NT2/D1 (cell line): ENCODE measurements at regions not wholly inside any gene's neighbourhood (a gene's known extent, or its start where the extent isn't known, plus 50 kb on each side); places are given as distances from the start of the nearest gene placed in this dataset.
A peak's percentile ranks its signal among the peaks of the same experiment; 100 is the strongest.

Experiments used
- DNase-seq: peaks from one replicate; pipeline ENCODE4 v3.0.0-alpha.2; 2011; ENCODE audit warnings: low read depth, low spot score
- H3K27me3 ChIP-seq: 2 replicates; pipeline ENCODE4 v1.6.0; 2011; ENCODE audit warnings: mild to moderate bottlenecking; ENCODE audit not compliant: insufficient read length, insufficient read depth
- H3K36me3 ChIP-seq: 2 replicates; pipeline ENCODE4 v1.6.1; 2011; ENCODE audit warnings: mild to moderate bottlenecking, low read length, mixed read lengths; ENCODE audit not compliant: insufficient read depth, insufficient read length
- H3K4me1 ChIP-seq: 2 replicates; pipeline ENCODE4 v1.5.1; 2011; ENCODE audit not compliant: insufficient read depth, insufficient read length
- H3K4me3 ChIP-seq: 2 replicates; pipeline ENCODE4 v1.5.1; 2011; ENCODE audit warnings: low read depth; ENCODE audit not compliant: insufficient read length
- H3K9ac ChIP-seq: 2 replicates; pipeline ENCODE4 v1.6.0; 2011; ENCODE audit warnings: low read depth; ENCODE audit not compliant: insufficient read length
- H3K9me3 ChIP-seq: 2 replicates; pipeline ENCODE4 v1.5.1; 2011; ENCODE audit warnings: mild to moderate bottlenecking, low read length; ENCODE audit not compliant: insufficient read depth
- SUZ12 ChIP-seq: IDR thresholded peaks from 2 replicates; pipeline ENCODE4 v1.6.1; 2011; ENCODE audit not compliant: insufficient read length, insufficient read depth; ENCODE audit errors: extremely low read depth
- YY1 ChIP-seq: IDR thresholded peaks from 2 replicates; pipeline ENCODE4 v1.6.1; 2011; ENCODE audit not compliant: insufficient read length, insufficient read depth
- ZNF274 ChIP-seq: IDR thresholded peaks from 2 replicates; pipeline ENCODE4 v1.6.1; 2011; ENCODE audit warnings: mild to moderate bottlenecking, low read depth, low read length

GRCh38 chr12:127381043-127381668 is 885.8 kb upstream of the TMEM132C start:
- peak; percentile 52 for DNase-seq
- no peak for TF ChIP-seq YY1
- TF ChIP-seq ZNF274 = no peak
- TF ChIP-seq SUZ12 = no peak
- Histone ChIP-seq H3K4me1 (no peaks in the 10 kb centered on the region), H3K4me3 (no peak overlapping the region), H3K27me3 (peaks cover 10% of the 10 kb centered on the region), H3K36me3 (no peaks in the 10 kb centered on the region), H3K9ac (peak overlapping the region; percentile 32), H3K9me3 (no peaks in the 10 kb centered on the region)

- no peaks in the 10 kb centered on the region for H3K36me3 ChIP-seq
- H3K9me3 ChIP-seq = no peaks in the 10 kb centered on the region
- H3K27me3 ChIP-seq = peaks cover 10% of the 10 kb centered on the region
- TF ChIP-seq YY1 (no peak), SUZ12 (no peak), ZNF274 (no peak)
- H3K4me3 ChIP-seq = no peak overlapping the region
- H3K9ac ChIP-seq = no peak overlapping the region
- no peak for DNase-seq
- no peaks in the 10 kb centered on the region for H3K4me1 ChIP-seq
Measured at GRCh38 chr12:127381681-127382080, 885.3 kb upstream of the TMEM132C start.

- Histone ChIP-seq H3K36me3 (no peaks in the 10 kb centered on the region), H3K27me3 (peaks cover 10% of the 10 kb centered on the region), H3K4me1 (no peaks in the 10 kb centered on the region), H3K4me3 (no peak overlapping the region), H3K9ac (no peak overlapping the region), H3K9me3 (no peaks in the 10 kb centered on the region)
- no peak for TF ChIP-seq YY1
- TF ChIP-seq SUZ12 = no peak
- no peak for TF ChIP-seq ZNF274
- DNase-seq = no peak
Measured at GRCh38 chr12:127383281-127383680, 883.7 kb upstream of the TMEM132C start.

DNA sequence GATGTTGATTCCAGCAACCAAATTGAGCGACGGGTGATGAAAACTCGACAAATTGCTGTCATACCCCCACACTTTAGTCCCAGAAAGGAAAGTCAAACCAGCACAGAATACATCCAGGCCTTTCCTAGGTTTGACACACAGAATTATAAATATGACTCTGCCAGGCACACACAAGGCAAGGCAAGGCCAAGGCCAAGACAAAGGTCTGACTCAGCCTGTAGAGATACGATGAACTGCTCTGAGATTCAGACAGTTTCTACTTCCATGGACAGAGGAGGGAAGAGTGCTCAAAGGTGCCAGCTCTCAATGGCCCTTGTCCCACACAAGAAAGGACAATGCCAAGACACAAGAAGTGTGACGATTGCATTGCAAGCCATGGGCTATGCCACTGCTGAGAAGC is 880.2 kb upstream of the TMEM132C start:
- Histone ChIP-seq H3K27me3 (no peaks in the 10 kb centered on the region), H3K9me3 (no peaks in the 10 kb centered on the region), H3K36me3 (no peaks in the 10 kb centered on the region), H3K4me3 (no peak overlapping the region), H3K4me1 (no peaks in the 10 kb centered on the region), H3K9ac (no peak overlapping the region)
- no peak for DNase-seq
- TF ChIP-seq YY1 (no peak), SUZ12 (no peak), ZNF274 (no peak)

- H3K36me3 ChIP-seq = no peaks in the 10 kb centered on the region
- DNase-seq = no peak
- H3K27me3 ChIP-seq = no peaks in the 10 kb centered on the region
- H3K4me3 ChIP-seq = no peak overlapping the region
- TF ChIP-seq SUZ12 = no peak
- H3K9ac ChIP-seq = no peak overlapping the region
- no peaks in the 10 kb centered on the region for H3K9me3 ChIP-seq
- no peaks in the 10 kb centered on the region for H3K4me1 ChIP-seq
Measured at GRCh38 chr12:127388985-127389384, 878.0 kb upstream of the TMEM132C start.

GRCh38 chr12:127389923-127390322 is 877.0 kb upstream of the TMEM132C start:
- Histone ChIP-seq H3K27me3 (no peaks in the 10 kb centered on the region), H3K36me3 (no peaks in the 10 kb centered on the region), H3K4me1 (no peaks in the 10 kb centered on the region), H3K9me3 (no peaks in the 10 kb centered on the region), H3K9ac (no peak overlapping the region), H3K4me3 (no peak overlapping the region)
- TF ChIP-seq YY1 (no peak), SUZ12 (no peak), ZNF274 (no peak)
- peak; percentile 61 for DNase-seq

DNA sequence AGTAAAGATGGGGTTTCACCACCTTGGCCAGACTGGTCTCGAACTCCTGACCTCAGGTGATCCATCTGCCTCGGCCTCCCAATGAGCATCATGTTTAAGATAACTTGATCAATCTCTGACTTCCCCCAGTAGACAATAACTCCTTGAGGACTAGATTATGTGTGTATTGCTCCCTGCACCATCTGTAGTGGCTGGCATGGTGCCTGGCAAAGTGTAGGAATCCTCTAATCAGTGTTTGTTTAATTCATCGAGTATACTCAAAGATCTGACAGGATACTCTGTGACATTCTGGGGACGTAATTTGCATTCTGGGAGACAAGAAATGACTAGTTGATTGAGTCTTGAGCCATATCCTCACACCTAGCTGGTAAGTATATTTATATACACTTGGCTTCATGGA is 873.5 kb upstream of the TMEM132C start:
- no peak overlapping the region for H3K4me3 ChIP-seq
- no peaks in the 10 kb centered on the region for H3K36me3 ChIP-seq

DNA sequence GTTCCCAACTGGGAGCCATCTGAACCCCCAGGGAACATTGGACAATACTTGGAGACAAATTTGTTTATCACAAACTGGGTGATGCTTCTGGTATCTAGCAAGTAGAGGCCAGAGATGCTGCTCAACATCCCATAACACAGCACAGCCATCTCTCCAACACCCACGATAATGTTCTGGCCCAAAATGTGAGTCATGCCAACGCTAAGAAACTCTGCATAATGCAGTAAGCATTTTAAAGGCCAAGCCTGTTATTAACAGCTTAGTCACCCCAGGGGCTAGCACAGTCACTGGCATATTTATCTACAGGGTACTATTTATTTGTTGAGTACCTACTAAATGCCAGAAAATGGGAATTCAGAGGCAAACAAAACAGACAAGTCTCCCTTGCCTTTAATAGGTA is 873.1 kb upstream of the TMEM132C start:
- H3K9me3 ChIP-seq = no peaks in the 10 kb centered on the region
- H3K4me1 ChIP-seq = no peaks in the 10 kb centered on the region
- H3K36me3 ChIP-seq = no peaks in the 10 kb centered on the region
- H3K4me3 ChIP-seq = no peak overlapping the region
- H3K9ac ChIP-seq = no peak overlapping the region
- TF ChIP-seq ZNF274 (no peak), YY1 (no peak), SUZ12 (no peak)
- no peak for DNase-seq
- no peaks in the 10 kb centered on the region for H3K27me3 ChIP-seq

More for the DNA sequence above, 873.5 kb upstream of the TMEM132C start:
- Histone ChIP-seq H3K9me3 (no peaks in the 10 kb centered on the region), H3K4me1 (no peaks in the 10 kb centered on the region), H3K27me3 (no peaks in the 10 kb centered on the region), H3K9ac (no peak overlapping the region)
- TF ChIP-seq ZNF274 (no peak), SUZ12 (no peak), YY1 (no peak)
- no peak for DNase-seq
